HG03045 (cell line): ENCODE measurements at regions not wholly inside any gene's neighbourhood (a gene's known extent, or its start where the extent isn't known, plus 50 kb on each side); places are given as distances from the start of the nearest gene placed in this dataset.
"Not testable (repeated sequence)": the region's sequence is repeated elsewhere in the genome, so short reads cannot be mapped to it uniquely, and the experiment has no call there.

Source experiments
- ATAC-seq: cut with Tn5 transposase; IDR thresholded peaks from one replicate; pipeline ENCODE4 v1.9.1; 2021; ENCODE audit warnings: mild to moderate bottlenecking, moderate library complexity; ENCODE audit not compliant: unreplicated experiment

DNA sequence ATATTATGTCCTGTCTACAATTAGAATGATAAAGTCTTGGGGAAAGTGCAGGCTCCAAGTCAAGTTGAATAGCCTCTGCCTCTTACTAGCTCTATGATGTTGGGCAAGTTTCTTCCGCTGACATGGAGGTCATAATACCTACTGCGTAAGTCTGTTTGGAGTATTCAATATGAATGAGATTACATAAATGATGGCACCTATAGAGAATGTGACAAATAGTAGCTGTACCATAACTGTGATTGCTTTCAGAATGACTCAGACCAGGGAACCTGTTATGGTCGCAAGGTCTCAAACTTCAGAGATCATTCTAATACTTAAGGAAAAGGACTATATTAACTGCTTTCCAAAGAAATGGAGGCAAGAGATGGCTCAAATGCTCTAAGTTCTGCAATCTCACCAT is 94.0 kb upstream of the ABCA1 start:
- no peak for ATAC-seq

DNA sequence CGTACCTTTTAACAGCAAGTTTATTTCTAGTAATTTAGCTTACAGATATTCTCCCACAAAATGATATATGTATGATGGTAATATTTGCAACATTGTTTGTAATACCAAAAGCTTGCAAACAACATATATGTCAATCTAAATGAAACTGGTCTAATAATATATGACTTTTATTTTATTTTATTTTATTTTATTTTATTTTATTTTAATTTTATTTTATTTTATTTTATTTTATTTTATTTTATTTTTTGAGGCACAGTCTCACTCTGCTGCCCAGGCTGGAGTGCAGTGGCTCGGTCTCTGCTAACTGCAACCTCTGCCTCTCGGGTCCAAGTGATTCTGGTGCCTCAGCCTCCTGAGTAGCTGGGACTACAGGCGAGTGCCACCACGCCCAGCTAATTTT is 94.6 kb upstream of the ABCA1 start:
- ATAC-seq, result not testable (repeated sequence)

DNA sequence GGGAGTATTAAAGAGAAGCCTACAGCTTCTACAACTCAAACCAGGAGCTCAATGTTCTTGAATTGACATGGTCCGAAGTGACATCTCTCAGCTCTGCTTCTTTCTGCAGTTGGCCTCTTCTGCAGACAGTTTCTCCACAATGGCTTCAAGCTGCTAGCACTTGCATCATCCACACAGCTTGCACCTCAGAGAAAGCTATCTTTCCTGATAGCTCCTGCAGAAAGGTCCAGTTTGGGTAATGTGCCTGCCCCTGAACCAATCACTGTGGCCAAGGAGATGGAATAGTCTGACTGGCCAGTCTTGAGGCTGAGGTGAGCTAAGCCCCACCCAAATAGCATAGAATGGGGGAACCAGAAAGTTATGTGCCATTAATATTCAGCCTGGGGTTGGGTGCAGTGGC is 95.8 kb upstream of the ABCA1 start:
- ATAC-seq, result no peak

DNA sequence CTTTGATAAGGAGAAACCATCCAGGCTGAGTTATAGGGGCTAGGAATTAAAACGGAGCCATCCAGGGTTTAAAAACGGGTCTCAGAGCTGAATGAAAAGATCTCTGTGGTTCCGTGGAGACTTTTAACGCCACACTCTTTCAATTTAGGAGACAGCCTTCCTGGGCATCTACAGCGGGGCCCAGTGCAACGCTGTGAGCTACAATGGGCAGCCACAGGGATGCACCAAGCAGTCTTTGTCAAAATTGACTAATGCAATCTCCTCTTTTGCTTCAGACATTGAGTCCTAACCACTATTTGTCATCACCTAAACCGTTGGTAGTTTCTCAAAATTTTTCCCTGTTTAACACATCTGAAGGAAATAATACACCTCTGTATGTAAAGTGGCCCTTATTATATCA is 96.6 kb upstream of the ABCA1 start:
- ATAC-seq, result no peak

DNA sequence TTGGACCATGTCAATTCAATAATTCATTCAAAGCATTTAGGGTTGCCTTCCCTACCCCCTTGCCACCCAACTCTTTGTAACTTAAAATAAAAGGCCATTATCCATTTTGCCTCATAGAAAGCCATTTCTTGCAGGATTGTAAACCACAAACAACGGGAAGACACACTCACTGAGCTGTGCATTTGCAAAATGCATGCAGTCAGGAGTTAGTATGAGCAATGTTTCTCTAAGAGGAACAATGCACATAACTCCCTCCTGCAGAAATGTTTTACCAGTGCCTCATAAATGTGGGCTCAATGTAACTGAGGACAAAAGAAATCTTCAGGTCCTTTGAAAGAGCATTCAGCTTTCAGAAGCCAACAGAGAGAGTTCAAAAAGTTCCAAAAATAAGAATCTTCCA is 98.5 kb upstream of the ABCA1 start:
- no peak for ATAC-seq

DNA sequence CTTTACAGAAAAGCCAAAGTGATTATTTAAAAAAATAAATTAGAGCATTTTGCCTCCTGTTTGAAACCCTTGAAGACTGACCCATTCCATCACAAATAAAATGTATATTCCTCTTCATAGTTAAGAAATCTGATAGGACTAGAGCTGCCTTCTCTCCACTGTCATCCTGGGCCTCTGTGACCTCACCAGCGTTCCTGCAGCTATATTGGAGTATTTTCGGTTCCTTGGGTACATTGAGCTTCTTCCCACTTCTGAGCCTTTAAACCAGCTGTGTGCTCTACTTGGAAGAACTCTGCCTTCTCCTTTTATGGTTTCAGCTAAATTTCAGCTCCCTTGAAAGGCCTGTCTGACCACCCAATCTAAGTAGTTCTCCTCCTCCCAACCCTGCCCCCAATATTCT is 99.1 kb upstream of the ABCA1 start:
- ATAC-seq, result no peak

DNA sequence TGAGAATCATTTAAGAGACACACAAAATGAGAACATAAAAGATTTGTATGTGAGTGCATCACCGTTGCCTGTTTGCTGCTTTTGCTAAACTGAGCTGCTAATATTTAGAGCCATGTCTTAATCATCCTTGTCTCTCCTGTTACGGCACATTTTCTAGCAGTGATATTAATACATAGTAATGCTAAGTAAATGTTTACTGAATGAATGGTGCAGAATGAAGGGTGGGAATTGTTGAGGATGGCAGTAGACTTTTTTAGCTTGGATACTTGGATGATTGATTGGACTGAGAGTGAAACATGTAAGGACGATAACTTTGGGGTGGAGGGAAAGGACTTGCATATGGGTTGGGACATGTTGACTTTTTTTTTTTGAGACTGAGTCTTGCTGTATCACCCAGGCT is 102.3 kb upstream of the ABCA1 start:
- ATAC-seq, result no peak

DNA sequence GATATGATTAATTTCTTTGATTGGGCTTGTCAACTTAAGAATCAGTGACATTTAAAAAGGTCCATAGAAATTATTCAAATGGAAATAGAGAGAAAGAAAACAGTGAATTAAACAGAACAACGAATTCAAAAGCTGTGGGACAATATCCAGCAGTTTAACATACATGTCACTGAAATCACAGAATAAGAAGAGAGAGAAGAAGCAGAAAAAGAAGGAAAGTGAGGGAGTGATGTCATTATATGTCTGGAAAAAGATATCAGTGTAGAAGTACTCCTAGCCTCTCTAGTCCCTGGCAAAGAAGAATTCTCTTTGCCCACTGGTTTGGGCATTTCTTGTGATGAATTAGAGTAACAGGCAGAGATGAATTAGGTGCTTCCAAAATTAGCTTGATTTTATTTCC is 109.2 kb upstream of the ABCA1 start:
- ATAC-seq, result no peak

DNA sequence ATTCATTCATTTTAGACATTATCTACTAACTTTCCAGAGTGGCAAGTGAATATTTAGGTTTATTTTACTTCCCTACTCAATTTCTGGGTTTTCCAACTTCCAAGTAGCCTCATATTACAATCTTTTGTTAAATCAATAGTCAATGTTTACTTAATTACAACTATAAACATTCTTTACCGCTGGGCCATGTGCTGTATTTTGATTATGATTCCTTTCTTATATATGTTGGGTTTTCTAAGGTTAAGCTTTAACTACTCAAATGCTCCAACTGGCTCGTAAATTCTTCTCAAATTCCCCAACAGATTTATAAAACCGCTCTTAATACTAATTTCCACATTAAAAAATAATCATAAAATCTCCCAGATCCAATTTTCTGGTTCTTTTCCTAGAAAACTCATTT is 110.1 kb upstream of the ABCA1 start:
- no peak for ATAC-seq

DNA sequence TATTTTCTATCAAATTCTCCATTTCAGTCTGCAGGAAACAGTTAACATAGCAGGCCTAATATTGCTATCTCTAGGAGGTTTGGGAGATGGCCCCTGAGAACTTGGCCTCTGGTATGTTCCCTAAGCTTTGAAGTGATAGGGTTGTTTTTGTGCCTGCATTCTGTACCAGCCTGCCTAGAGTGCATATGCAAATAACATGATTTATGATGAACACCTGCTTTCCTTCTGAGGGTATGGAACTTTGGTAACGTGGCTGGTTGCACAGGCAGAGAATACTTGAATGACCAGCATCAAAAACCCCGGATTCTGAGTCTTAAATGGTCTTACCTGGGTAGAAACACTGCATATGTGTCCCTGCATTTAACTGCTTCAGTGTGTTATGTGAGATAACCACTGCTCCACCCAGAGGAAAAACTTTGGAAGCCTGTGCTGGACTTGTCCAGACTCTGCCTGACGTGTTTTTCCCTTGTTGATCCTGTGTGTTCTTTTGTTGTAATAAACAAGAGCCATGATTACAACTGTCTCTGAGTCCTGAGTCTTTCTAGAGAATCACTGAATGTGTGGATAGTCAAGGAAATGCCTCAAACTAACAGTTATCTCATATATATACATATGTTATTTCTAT is 111.3 kb upstream of the ABCA1 start:
- ATAC-seq, result no peak

DNA sequence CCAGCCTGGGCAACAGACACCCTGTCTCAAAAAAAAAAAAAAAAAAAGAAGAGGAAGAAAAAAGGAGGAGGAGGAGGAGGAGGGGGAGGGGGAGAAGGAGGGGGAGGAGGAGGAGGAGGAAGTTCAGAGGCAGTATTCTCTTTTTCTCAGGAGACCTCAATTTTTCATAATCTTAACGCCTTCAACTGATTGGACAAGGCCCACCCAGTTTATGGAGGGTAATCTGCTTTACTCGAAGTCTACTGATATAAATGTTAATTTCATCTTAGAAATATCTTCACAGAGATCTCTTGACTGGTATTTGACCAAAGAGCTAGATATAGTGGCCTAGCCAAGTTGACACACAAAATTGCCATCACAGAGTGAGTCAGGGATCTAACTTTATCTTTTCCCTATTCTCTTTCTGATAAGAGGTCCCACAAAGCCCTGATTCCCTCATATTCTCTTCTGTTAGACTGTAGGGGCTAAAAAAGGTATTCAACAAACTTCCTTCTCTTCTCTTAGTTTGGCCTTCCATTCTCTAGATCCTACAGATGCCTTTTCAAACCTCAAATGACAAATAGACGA is 115.5 kb upstream of the ABCA1 start:
- no peak for ATAC-seq

DNA sequence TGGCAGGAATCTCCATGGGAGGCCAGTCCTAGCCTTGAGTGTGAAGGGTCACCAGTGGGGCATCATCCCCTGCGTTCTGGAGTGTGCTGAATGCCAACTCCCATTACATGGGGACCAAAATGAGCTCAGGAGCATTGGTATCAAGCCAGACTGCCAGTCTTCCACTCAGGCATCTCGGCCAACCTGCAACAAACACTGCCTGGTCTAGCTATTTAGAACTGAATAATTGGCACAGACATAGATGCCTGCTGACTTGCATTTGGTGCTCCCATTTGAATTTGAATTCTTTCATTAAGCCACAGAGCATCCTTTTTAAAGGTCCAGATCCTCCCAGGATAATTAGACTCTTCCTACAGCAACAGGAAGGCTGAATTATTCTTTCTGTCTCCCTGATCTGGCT is 116.6 kb upstream of the ABCA1 start:
- no peak for ATAC-seq

DNA sequence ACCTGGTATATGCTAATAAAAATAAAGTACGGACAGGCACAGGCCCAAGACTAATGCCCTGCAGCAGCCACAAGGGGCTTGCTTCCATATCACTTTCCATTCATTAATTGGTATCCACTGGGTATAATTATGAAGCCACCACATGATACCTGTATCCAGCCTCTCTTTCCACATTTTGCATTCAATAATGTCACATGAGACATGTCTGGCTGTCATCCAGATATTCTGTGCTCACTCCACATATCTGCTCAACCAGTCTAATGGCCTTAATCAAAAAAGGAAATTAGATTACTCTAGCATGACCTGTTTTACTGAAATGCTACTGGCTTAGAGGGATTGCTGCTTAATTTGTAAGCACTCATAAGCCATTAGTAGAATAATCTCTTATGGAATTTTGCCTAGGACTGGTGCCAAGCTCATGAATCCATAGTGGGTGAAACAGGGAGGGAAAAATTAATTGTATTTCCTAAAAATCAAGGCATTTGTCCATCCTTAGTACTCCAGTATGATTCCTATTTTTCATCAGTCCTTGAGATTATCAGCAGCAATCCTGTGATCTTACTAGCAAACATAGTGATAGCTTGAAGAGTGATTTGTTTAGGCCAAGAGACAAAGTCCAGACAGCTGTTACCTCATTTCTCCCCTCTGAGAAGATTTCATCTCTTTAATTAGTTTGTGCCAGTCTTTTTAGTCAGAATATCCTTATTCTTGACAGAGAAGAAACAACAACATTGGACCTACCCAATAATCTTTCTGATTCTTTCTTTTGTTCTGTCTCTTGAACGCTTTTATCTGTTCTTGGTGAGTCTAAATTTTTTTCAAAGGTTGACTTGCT is 119.2 kb upstream of the ABCA1 start:
- no peak for ATAC-seq

DNA sequence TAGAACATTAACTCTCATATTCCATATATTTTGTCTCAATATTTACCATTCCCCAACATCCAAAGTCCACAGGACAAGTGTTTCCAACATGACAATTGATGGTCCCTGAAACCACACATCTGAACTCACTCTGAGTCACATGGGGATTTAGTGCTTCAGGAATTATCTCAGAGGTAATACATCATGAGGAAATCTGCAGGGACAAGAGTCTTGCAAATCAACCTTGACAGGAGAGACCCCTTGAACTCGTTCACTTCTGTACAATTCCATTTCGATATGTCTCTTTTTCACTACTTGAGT is 119.7 kb upstream of the ABCA1 start:
- ATAC-seq, result no peak

DNA sequence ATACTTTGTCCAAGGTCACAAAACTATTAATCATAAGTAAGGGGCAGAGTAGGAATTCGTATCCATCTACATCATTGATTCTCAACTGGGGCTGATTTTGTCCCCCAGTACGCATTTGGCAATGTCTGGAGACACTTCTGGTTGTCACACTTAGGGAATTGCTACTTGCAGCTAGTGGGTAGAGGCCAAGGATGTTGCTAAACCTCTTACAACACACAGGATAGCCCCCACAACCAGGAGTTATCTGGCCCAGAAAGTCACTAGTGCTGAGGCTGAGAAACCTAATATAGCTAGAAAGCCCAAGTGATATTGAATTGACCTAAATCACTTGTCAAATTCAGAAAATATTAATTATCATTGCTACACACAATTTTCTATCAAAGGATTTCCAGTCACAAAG is 120.4 kb upstream of the ABCA1 start:
- no peak for ATAC-seq

DNA sequence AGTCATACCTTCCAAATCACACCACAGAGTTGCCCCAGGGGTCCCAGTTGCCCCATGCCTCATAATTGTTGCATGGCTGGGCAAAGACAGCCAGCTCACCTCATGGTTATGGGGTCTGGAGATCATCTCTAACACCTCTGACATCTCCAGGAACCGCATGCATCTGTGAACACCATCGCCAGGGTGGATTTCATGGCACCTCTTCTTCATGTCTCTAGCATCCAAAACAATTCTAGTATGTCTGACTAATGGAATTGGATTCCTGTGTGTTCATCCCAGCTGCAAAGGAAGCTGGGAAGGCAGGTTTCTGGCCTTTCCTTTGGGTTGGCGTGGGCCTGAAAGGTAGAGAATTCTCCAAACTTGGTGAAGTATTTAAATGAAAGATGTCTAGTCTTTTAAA is 122.3 kb upstream of the ABCA1 start:
- no peak for ATAC-seq

DNA sequence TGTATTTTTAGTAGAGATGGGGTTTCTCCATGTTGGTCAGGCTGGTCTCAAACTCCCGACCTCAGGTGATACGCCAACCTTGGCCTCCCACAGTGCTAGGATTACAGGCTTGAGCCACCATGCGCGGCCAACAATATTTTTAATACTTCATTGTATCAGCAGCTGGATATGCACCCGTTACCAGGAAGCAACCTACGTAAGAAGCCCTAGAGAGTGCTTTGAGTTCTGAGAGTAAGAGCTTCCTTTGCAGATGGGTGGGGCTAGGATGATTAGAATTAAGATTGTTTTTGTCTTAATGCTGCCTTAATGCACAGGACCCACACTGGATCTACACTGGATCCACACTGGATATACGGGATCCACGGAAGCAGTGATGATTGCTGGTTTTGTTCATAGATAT is 123.9 kb upstream of the ABCA1 start:
- no peak for ATAC-seq

DNA sequence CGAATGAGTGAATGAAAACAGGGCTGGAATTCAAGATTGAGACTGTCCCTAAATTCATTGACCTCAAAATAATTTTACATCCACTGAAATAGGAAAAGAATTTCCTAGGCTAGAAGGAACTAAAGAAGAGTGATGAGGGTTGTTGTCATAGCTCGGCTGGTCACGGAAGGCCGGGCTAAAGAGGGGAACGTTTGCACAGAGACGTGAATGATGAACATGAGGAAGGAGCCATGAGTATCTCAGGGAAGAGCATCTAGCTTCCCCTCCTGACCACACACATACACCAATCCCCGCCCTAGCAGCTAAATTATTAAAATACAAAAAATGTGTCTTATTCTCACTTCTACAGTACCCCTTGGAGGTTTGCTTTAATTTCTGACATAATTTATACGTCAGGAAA is 124.4 kb upstream of the ABCA1 start:
- no peak for ATAC-seq

DNA sequence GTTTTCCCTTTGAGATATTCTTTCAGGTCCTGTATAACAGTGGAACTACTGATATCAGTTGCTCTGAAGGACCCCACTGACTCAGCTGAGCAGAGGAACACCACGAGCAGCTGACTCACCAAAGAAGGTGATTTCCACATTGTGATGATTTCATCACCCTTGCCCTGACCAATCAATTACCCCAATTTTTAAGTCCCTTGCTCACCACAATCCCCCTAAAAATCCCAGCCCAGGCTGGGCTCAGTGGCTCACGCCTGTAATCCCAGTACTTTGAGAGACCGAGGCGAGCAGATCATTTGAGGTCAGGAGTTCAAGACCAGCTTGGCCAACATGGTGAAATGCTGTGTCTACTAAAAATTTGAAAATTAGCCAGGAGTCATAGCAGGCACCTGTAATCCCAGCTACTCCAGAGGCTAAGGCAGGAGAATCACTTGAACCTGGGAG is 125.3 kb upstream of the ABCA1 start:
- ATAC-seq, result peak; percentile 71

DNA sequence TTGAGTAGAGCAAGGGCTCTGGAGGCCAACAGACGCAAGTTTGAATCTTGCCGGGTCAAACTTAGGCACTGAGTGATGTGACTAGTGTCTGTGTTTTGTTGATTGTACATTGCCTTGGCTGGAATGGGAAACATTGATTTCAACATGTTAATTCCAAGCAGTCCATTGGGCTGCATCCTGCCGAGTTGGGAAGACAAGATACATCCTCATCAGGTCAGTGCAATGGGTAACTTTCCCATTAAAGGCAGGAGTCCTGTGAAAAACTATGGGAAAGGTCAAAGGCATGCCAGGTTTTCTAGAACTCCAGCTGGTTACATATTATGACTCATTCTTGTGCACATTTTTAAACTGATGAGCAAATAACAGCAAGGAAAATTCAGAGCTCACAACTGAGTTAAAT is 126.5 kb upstream of the ABCA1 start:
- no peak for ATAC-seq

DNA sequence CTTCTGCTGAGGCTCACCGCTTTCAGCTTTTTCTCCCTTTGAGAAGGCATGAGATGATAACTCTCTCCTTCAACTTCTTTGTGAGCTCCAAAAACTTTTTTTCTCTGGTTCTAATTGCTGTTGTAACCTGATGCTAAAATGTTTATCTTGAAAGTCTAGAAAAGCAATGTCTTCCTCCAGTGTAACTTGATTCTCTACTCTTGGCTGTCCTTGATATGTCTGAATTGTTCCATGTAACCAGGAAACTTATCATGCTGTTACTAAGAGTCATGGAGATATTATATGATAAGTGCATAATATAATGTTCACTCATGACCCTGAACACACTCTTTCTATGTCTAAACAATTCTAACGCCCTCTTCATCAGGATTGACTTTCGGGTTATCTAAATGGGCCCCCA is 128.0 kb upstream of the ABCA1 start:
- ATAC-seq, result no peak

DNA sequence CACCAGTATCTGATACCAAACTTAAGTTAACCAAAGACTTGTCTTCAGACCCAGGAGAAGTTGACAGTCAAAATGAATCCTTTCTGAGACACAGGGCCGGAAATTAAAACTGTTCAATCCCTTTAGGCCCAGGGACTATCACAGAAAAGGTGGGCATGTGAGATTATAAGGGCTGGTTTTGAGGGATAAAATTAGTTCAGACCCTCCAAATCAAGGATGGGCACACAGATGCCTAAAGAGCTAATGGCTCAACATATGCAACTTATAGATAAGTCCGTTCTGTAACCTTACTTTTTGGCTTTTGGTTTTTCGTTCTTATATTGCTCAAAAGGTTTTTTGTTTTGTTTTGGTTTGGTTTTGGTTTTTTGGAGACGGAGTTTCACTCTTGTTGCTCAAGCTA is 129.6 kb upstream of the ABCA1 start:
- no peak for ATAC-seq

DNA sequence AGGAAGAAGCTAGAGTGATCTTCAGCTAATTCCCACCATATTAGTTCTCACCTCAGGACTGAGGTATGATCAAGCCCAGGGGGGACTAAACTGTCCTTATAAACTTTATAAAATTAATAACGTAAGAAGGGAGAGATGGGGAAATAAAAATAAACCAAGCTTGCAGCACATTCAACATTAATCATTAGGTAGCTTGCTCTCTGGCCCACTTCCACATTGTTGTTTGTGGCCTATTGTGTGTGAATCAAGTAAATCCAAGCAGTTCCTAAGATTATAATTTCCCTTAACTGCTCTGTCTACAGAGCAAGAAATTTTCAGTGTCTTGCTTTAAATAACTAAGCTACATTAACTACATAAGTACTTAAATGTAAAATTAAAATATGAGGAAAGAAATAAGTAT is 131.3 kb upstream of the ABCA1 start:
- ATAC-seq, result no peak
